Stimulated activated CD4-positive, alpha-beta T cell treated with anti-CD3 and anti-CD28 coated beads, TNF-alpha, amount 100 ng/mL, for 4 hours (primary cell): ENCODE measurements at regions not wholly inside any gene's neighbourhood (a gene's known extent, or its start where the extent isn't known, plus 50 kb on each side); places are given as distances from the start of the nearest gene placed in this dataset.
"Not testable (repeated sequence)": the region's sequence is repeated elsewhere in the genome, so short reads cannot be mapped to it uniquely, and the experiment has no call there.

ENCODE experiments used
- DNase-seq, 3 experiments: peaks; one replicate each; pipeline ENCODE4 v3.0.0-alpha.2; 2020; ENCODE audit warnings: low read depth in 3 of 3

DNA sequence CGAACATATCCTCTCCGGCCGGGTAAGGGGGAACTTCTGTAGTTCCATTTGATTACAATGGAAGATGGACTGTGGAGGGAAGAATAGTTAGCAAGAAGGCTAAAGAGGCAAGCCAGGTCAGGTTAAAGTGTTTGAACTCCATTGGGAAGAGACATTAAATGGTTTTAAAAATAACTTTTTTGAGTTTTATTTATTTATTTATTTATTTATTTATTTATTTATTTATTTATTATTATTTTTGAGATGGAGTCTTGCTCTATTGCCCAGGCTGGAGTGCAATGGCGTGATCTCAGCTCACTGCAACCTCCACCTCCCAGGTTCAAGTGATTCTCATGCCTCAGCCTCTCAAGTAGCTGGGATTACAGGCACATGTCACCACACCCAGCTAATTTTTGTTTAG, 441.9 kb downstream of the TOX3 start:
- DNase-seq = not testable (repeated sequence)

DNA sequence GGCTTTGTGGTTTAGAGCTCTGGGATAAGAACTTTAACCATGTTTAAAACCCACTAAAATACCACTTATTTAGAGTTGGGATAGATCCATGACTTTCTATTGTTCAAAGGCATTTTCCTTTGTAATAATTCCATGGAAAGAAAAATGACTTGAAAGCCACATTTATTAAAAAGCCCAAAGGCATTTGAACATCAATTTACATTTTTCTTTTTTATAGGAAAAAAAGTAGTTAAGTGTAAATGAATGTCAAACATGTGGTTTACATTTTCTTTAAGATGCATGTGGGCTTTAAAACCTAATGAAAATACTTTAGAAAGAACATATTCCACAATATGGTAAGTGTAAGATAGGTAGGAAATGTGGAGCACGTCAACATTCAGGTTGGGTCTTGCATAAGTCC, 443.2 kb downstream of the TOX3 start:
- no peak for DNase-seq

DNA sequence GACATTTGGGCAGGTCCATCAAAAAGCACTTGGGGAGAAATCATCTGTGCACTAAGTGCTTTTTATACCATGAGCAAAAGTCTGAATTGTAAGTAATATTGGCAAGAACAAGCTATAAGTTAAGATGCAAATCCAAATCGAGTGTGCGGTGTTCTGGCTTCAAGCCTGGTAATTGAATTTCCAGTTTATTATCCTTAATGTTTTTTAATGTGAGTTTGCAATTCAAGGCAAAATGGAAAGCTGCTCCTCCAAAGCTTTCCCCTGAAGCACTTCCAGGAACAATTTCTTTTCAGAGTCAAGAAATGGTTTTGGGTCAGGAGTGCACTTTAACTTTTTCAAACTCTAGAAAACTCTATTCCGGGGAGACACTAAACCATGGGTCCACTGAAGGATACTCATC, 445.7 kb downstream of the TOX3 start:
- no peak for DNase-seq

DNA sequence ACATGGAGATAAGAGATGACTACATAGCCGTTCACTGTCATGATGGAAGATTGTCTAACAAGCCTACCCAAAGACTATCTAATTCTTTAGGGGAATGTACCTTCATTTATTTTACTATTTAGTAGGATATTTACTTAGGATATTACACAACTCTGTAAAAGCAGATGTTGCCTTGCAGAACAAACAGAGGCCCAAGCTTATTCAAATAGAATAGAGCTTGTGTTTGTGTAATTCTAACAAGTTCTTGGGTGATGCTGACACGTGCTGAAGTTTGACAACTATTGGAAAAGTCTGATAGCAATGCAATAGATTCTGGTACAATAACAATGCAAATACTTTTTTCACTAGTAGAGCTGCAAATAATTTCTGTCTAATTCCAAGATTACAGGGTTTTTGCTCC, 447.6 kb downstream of the TOX3 start:
- no peak for DNase-seq

DNA sequence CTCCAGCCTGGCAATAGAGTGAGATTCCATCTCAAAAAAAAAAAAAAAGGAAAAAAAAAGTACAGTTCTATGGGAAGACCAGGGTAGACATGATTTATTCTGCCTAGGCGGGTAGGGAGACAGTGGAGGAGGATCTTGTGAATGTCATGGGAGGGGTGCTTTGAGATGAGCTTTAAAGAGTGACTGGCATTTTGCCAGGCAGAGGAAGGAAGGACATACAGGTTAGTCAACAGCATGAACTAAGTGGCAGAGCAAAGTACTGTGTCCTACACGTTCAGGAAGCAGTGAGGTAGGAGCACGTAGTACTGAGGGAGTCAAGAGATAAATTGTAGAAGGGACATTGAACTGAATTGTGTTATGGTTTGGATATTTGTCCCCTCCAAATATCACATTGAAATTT, 451.5 kb downstream of the TOX3 start:
- DNase-seq = no peak

DNA sequence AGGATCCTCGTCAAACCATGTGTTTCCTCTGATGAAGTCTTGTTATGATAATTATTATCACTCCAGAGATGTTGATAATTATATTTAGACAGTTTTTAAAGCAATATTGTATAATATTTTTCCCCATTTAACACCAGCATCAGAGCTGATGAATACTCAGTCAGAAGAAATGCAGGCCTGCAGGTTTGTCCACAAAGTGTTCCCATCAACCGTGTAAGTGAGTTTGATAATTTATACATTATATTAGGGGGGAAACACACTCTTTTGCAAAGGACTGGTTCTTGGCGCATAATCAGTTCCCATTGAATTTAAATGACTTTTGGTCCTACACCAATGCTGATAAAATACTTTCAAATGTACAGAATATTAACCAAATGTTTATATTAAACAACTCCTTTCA, 454.8 kb downstream of the TOX3 start:
- DNase-seq = no peak

DNA sequence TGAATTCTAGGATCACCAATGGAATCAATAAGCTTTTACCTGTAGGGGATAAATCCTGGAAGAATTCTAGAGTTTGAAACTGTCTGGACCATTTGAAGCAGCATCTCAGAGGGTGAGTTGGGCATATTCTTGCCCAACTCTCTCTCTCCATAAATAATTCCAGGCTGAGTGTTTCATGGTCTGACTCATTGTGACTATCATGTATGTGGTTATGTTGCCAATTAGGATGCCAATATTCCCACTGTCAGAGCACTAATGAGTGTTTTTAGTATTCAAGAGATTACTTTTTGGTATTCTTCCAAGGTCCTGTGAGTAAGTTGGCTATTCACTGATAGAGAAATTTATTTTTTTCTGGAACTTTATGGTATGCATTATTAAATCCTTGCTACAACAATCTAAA, 456.9 kb downstream of the TOX3 start:
- DNase-seq = no peak

DNA sequence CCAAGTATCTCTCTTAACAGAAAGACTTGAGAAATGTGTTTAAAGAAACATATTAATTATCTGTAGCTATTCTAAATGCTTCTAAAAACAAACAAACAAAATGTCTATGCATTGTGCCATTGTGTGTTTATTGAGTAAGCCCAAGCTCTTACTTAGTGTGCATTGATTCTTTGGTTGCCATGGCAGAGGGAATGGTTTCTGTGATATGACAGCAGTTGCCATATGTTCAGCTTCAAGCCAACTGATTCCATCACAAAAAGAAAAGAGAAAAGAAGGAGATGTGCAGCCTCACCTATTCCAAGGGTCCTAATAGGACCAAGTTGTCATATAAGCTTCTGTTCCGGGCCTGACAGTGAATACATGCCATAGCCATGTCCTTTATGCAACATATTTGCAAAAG, 457.5 kb downstream of the TOX3 start:
- no peak for DNase-seq

DNA sequence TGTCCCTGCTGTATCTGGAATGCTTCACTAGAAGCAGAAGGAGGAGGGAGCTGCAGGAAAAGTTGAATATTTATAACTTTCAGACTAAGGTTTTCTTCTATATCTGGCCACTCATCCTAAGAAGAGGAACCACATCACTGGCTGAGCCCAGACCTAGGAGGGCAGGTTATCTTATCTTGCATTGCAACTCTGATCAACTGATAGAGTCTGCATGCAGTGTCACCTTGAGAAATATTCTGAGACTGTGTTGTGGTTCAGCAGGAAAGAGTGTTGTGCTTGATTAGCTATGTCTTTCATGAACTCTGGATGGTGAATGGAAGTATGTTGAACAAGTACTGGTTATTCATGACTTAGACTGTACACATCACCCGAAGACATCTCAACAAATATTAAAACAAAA, 460.0 kb downstream of the TOX3 start:
- DNase-seq = no peak

DNA sequence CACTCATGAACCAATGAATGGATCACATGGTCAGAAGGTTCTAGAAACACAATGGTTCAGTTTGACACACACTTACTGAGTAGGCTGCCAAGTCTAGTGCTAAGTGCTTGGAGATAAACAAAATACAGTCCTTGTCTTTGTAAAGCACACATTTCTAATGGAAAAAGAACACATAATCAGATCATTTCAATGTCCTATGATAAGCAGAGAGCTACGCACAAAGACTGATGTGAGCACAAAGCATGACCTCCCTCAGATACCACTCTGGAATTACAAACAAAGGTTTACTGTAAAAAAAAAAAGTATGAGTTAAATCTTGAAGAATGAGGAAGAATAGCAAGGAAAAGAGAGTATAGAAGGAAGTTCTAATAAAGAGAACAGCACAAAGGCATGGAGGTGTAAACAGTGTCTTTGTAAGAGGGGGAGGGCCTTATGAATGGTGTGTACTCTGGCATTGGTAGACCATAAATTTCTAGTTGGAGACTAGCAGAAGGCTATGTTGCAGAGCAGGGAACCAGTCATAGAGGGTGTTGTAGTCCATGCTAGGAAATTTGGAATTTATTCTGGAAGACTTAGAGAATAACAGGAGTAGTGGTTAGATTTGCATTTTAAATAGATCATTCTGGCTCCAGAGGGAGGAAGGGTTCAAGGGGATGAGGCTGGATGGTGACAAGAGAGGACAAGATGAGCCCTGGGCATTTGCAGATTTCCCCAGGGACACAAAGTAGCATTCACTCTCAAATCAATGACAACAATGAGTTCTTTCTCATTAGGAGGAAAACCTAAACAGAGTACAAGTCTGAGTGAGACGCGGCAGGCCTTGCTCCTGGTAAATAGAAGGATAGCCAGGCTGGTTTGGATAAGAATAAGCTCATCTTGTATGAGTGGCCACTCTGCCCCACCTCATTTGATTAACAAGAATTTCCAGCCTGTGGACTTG, 468.0 kb downstream of the TOX3 start:
- DNase-seq = no peak

DNA sequence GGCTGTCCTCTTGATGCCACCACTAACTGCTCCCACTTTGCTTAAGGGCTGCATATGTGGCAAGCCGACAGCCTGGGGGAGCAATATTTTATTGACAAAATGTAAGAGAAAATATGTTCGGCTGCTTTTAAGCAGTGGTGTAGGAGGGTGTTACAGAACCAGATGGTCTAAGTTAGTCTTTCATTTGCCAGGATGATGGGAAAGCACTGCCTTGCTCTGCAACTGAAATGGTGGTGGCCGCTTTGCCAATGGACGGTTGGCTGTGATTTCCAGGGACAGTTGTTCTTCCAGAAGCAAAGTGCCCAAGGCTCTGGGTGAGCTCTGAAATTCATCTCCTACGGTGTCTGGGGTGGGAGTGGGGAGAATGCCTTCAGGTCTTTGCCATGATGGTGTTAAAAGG, 469.3 kb downstream of the TOX3 start:
- DNase-seq = no peak

DNA sequence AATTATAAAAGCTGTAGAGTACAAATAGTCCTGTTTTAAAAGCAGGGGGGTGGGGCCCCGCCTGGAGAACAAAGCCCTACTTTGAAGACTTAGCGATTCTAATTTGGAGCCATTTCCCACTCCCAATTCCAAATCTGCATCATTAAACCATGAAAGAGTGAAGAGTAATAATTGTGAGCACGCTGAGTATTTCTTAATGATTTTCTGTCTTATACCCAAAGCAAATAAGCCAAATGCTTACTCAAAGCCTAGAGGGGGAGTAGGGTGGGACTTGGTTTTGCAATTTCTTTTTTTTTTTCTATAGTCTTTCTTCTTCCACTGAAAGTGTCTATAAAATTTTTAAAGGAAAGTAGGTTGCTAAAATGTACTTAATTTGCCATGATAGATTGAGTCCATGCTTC, 470.1 kb downstream of the TOX3 start:
- DNase-seq = no peak

DNA sequence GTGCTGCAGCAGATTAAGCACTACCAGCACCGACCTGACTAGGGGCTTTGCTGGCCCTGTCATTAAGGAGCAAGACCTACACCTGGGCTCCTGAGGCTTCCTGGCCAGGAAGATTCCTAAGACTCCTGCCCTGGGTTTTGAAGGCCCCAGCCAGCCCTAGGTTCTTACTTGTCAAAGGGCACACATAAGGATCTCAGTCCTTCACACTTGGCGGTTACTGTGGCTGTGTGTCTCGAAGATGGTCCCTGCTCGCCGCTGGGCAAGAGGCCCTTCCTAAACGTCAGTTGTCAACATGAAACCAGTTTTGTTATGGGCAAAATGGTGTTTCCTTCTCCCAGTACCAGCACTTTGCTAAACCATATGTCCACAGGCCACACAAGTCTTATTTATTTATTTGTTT, 470.6 kb downstream of the TOX3 start:
- no peak for DNase-seq

DNA sequence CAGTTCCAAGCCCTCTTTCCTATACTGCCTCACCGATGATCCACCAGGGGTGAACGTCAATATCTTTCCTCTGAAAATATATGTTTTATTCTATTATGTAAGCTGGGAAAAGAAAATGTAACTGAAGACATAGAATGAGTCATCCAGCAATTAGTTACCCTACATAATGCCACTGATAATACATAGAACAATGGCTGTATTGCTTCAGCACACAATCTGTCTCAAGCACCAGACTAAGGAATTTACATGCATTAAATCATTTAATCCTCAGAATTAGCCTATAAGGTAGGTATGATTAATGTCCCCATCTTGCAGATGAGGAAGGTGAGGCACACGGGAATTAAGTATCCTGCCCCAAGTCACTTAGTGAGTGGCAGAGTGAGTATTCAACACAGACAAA, 472.8 kb downstream of the TOX3 start:
- no peak for DNase-seq

DNA sequence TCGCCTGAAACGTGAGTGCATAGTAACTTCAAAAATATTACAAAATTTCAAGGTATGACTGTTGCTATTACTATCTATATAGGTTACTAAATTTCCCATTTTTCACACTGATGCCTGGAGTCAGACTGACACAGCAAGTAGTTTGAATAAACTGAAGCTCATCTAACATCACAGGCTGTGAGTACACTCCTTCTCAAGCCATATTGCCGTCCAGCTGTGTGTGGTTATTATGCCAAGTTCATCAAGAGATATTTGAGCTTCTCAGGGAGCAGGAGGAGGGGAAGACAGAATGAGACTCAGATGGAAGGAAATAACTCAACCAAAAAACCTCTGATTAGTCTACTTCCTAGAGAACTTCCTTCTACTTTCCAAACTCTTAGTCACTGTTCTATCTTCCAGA, 473.9 kb downstream of the TOX3 start:
- DNase-seq = no peak

DNA sequence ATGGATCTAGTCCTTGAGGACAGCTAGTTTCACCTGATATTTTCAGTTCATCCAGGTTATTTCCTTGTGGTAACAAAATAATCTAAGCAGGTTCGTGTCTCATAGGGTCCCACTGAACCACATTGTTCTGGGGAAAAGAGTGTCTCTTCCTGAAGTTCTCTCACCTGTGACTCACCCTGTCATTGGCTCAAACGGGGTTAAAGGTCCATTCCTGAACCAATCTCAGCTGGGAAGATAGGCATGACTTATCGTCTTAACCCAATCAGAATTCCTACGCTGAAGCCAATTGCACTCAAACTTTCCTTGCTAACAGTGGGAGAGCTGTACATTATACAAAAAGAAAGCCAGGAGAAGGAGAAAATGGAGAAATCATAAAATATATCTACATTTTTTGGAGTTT, 475.8 kb downstream of the TOX3 start:
- DNase-seq = no peak

DNA sequence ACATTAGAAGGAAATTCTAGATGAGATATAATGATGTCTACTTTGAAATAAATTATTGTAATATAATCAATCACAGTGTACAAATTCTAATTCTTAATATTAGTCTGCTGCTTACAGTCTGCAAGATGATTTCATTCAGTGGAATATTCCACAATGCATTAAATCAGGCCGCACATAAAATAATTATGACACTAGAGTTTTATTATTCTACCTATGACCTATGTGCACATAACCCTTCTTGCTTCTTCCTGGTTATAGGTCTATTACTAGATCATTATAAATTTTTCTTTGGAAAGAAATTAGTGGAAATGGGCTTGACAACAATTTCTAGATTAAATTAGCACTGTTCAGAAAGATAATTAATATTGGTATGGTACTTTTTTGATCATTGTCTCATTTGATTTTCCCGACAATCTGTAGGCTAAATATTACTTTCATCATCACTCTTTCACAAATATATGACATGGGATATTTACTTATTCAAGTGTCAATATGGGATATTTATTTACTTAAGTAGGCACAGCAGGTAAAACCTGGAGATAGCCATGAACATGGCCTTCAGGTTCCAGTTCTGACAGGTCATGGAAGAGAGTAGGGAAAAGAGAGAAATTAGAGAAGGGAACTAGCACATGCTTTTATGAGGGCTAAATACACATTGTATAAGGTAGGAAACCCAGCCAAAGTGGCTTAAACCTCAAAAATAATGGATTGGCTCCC, 476.4 kb downstream of the TOX3 start:
- no peak for DNase-seq

DNA sequence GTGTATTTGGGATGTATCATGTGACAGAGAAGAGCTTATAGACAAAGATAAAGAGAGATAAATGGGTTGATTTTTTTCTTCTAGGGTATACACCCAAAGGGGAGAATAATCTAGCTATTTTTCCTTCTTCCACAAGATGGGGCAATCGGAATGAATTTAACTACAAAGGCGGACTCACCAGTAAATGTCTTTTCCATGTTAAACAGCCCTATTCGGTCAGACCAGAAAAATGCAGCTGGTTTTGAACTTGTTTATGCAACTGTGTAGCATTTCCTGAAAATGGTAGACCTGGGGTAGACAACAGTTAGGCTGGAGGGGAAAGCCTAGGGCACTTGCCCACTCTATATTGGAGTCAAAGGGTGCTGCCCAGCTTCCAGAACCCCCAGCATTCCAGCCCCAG, 477.1 kb downstream of the TOX3 start:
- DNase-seq = no peak

DNA sequence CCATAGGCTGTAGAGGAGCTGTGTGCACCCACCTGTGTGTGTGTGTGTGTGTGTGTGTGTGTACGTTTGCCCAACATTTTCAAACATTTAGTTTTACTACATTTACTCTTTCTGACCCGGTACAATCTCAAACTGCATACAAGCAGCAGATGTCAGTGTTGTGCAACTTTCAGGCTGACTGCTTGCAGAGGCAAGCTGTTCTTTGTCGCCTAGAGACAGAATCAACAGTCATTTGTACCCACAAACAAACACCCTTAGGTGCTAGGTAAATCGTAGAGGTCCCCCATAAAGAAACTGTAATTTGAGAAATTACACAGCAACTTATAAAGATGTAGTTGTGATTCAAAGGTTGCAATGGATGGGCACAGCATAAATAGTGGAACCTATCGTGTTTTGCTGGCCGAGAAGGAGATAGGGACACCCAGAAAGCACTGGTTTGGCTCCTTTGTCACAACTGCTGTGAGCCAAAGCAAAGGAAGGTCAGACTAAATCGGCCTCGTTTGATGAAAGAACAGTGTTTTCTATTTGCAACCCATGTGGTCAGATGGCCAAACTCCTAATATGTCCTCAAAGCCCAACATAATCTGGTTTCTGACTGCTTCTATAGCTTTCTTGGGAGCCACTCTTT, 478.4 kb downstream of the TOX3 start:
- DNase-seq = no peak

DNA sequence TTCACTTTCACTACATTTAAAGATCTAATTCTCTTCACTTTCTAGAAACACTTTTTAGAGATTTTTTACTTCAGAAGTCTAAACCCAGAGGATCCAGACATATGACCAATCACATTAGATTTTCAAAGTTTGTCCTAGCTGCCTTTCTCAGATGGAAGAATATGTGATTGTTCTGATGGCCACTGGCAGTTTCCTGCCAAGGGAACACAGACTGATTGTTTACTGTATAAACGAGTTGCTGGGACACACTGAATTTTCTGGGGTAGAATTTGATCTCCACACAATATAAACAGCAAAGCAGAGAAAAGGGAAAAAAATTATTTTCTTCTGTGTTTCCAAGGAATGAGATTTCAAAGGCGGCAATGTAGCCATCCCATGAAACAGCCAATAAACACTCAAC, 480.0 kb downstream of the TOX3 start:
- DNase-seq = no peak

DNA sequence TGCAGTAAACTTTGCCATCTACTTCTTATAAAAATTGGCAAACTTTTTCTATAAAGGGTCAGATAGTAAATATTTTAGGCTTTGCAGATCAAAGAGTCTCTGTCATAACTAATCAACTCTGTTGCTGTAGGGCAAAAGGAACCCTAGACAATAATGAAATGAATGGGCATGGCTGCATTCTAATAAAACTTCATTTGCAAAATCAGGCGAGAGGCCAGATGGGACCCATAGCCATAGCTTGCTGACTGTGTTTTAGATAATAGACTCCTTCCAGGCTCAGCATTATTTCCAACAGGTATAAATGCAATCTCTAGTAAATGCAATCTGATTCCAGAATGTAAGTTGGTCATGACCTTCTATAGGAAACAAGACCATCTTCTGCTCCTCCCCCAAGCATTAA, 490.7 kb downstream of the TOX3 start:
- no peak for DNase-seq

DNA sequence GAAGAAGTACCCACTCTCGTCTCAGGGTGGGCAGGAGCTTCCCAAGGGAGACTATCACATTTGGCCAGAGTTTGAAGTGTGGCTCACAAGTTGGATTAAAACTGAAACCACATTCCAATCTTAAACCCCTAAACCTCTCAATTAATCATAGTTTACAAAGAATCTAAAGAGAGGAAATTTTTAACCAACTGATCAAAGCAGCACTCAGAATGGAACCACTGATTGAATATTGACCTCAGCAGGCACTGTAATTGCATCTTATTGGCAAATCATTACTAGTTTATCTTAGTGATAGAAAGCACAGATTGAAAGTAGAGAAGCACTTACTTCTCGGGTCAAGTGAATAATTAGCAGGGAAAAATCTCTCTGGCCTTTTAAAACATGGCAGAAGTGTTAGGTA, 491.6 kb downstream of the TOX3 start:
- DNase-seq = no peak

DNA sequence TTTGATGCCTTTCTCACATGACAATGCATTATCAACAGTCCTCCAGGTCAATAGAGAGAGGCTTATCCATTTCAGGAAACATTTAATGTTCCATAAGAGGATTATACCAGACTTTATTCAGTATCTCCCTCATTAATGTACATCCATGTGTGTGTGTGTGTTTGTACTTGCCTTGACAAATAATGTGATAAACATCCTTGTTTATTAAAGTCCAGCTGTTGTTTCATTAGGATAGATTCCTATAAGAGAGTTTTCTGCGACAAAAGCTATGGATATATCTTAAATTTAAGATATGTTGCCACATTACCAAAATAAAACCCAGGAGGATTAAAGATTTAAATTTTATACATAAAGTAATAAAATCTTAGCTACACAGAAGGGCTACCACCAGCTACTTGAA, 492.6 kb downstream of the TOX3 start:
- no peak for DNase-seq
